H1 (cell line): ENCODE measurements at regions not wholly inside any gene's neighbourhood (a gene's known extent, or its start where the extent isn't known, plus 50 kb on each side); places are given as distances from the start of the nearest gene placed in this dataset.

ENCODE experiments used
- CTCF ChIA-PET: fragments of 300-600 bp; sonication (Branson Sonifier 250); formaldehyde crosslinking; loops from one replicate; lab custom pipeline; 2021; ENCODE audit not compliant: partially characterized antibody; lab: Charles Lee
- POLR2A ChIA-PET: fragments of 300-600 bp; sonication (Branson Sonifier 250); formaldehyde crosslinking; loops from one replicate; lab custom pipeline; 2021; ENCODE audit warnings: inconsistent platforms; ENCODE audit not compliant: partially characterized antibody; lab: Charles Lee
- DNase-seq, 2 experiments: peaks; one replicate each; pipeline versions ENCODE4 v3.0.0 to v3.0.0-alpha.2; 2010 to 2022; ENCODE audit warnings: low spot score in 2 of 2, low read depth in 1 of 2, mixed read lengths in 1 of 2
- FAIRE-seq: peaks from 2 replicates; lab custom pipeline; 2011; peaks lifted over from hg19 to GRCh38; lab: Jason Lieb, UNC
- H2AFZ ChIP-seq: 2 replicates; pipeline ENCODE4 v1.8.1; 2012; ENCODE audit warnings: low read length, inconsistent platforms
- H2AK5ac ChIP-seq: 2 replicates; pipeline ENCODE4 v1.6.1; 2013; ENCODE audit warnings: low read depth, low read length
- H2BK120ac ChIP-seq: replicated peaks from 2 replicates; pipeline ENCODE3; 2013; ENCODE audit warnings: low read depth, low read length, inconsistent platforms
- H2BK12ac ChIP-seq: 2 replicates; pipeline ENCODE4 v1.6.1; 2013; ENCODE audit warnings: low read depth, low read length
- H2BK15ac ChIP-seq: 2 replicates; pipeline ENCODE4 v1.6.1; 2013; ENCODE audit warnings: low read length
- H2BK20ac ChIP-seq: 2 replicates; pipeline ENCODE4 v1.6.1; 2013; ENCODE audit warnings: low read length
- H2BK5ac ChIP-seq: 2 replicates; pipeline ENCODE4 v1.6.1; 2013; ENCODE audit warnings: low read depth, low read length
- H3K14ac ChIP-seq: 2 replicates; pipeline ENCODE4 v1.6.1; 2013; ENCODE audit warnings: inconsistent platforms; ENCODE audit not compliant: insufficient read length
- H3K18ac ChIP-seq: 2 replicates; pipeline ENCODE4 v1.6.1; 2013; ENCODE audit warnings: low read length; ENCODE audit errors: extremely low read depth
- H3K23ac ChIP-seq: 2 replicates; pipeline ENCODE4 v1.6.1; 2013; ENCODE audit warnings: inconsistent platforms; ENCODE audit not compliant: insufficient read length
- H3K23me2 ChIP-seq: 2 replicates; pipeline ENCODE4 v1.6.1; 2013; ENCODE audit warnings: low read depth, low read length
- H3K27ac ChIP-seq: 2 replicates; pipeline ENCODE4 v1.6.1; 2011; ENCODE audit warnings: low read depth, low read length, inconsistent platforms
- H3K27me3 ChIP-seq, 4 experiments: replicated peaks in 1 of 4; 1 replicate in 1 of 4; 2 replicates in 3 of 4; pipeline versions ENCODE4 v1.6.1 to v1.8.1; 2011 to 2013; ENCODE audit warnings: low read length in 3 of 4, mild to moderate bottlenecking in 3 of 4, inconsistent platforms in 2 of 4, mixed read lengths in 2 of 4, moderate library complexity in 1 of 4; ENCODE audit not compliant: control insufficient read depth in 3 of 4, insufficient read depth in 3 of 4; ENCODE audit errors: extremely low read depth in 1 of 4
- H3K36me3 ChIP-seq, 4 experiments: 2 replicates each; pipeline versions ENCODE4 v1.6.1 to v1.8.1; 2011 to 2013; ENCODE audit warnings: mild to moderate bottlenecking in 4 of 4, low read length in 3 of 4, moderate library complexity in 2 of 4, control low read depth in 1 of 4, inconsistent platforms in 1 of 4; ENCODE audit not compliant: insufficient read depth in 4 of 4, control insufficient read depth in 2 of 4
- H3K4ac ChIP-seq: replicated peaks from 2 replicates; pipeline ENCODE3; 2013; ENCODE audit warnings: low read length, low read depth, mixed read lengths, inconsistent platforms; ENCODE audit not compliant: insufficient read length
- H3K4me1 ChIP-seq, 4 experiments: replicated peaks in 1 of 4; 1 replicate in 1 of 4; 2 replicates in 3 of 4; pipeline versions ENCODE4 v1.6.1 to v1.8.1; 2011 to 2013; ENCODE audit warnings: low read length in 3 of 4, inconsistent platforms in 2 of 4, mixed read lengths in 1 of 4; ENCODE audit not compliant: insufficient read depth in 4 of 4, control insufficient read depth in 3 of 4
- H3K4me2 ChIP-seq, 2 experiments: 2 replicates each; pipeline versions ENCODE4 v1.6.1 to v1.8.1; 2011 to 2013; ENCODE audit warnings: low read depth in 2 of 2, low read length in 2 of 2, control low read depth in 1 of 2, inconsistent platforms in 1 of 2, mild to moderate bottlenecking in 1 of 2; ENCODE audit not compliant: insufficient read depth in 1 of 2
- H3K4me3 ChIP-seq, 4 experiments: fragments of 200-600, 300-600 bp in 1 of 4; sonication (generic), shearing (Covaris generic), sonication (Bioruptor Twin) in 1 of 4; 2 replicates each; pipeline versions ENCODE4 v1.5.1 to v1.8.1; 2011 to 2016; ENCODE audit warnings: low read length in 4 of 4, low read depth in 3 of 4, control low read depth in 2 of 4, inconsistent platforms in 2 of 4, mild to moderate bottlenecking in 2 of 4, mixed read lengths in 1 of 4, moderate library complexity in 1 of 4; ENCODE audit not compliant: insufficient read depth in 2 of 4; ENCODE audit errors: extremely low read depth in 1 of 4
- H3K56ac ChIP-seq: replicated peaks from 2 replicates; pipeline ENCODE3; 2013; ENCODE audit warnings: low read depth, mild to moderate bottlenecking, mixed read lengths, low read length, inconsistent platforms; ENCODE audit not compliant: insufficient read length
- H3K79me1 ChIP-seq: 2 replicates; pipeline ENCODE4 v1.6.1; 2013; ENCODE audit warnings: low read depth, low read length, control low read depth
- H3K79me2 ChIP-seq, 2 experiments: 2 replicates each; pipeline versions ENCODE4 v1.6.1 to v1.8.1; 2012 to 2013; ENCODE audit warnings: low read length in 2 of 2, mild to moderate bottlenecking in 2 of 2, inconsistent platforms in 1 of 2; ENCODE audit not compliant: insufficient read depth in 2 of 2, control insufficient read depth in 1 of 2
- H3K9ac ChIP-seq, 4 experiments: replicated peaks in 1 of 4; 1 replicate in 1 of 4; 2 replicates in 3 of 4; pipeline versions ENCODE4 v1.6.1 to v1.8.1; 2011 to 2013; ENCODE audit warnings: low read depth in 3 of 4, low read length in 3 of 4, control low read depth in 2 of 4, mild to moderate bottlenecking in 2 of 4, moderate library complexity in 2 of 4, inconsistent platforms in 1 of 4; ENCODE audit errors: extremely low read depth in 1 of 4
- H3K9me3 ChIP-seq, 2 experiments: 2 replicates each; pipeline versions ENCODE4 v1.6.1 to v1.8.1; 2012 to 2013; ENCODE audit warnings: mild to moderate bottlenecking in 2 of 2, moderate library complexity in 2 of 2, control low read depth in 1 of 2, inconsistent platforms in 1 of 2, low read depth in 1 of 2, low read length in 1 of 2, mixed read lengths in 1 of 2; ENCODE audit not compliant: insufficient read depth in 2 of 2
- H4K20me1 ChIP-seq, 2 experiments: replicated peaks in 1 of 2; 2 replicates each; pipeline versions ENCODE3 to v1.8.1; 2011 to 2013; ENCODE audit warnings: inconsistent platforms in 2 of 2, low read length in 2 of 2, mild to moderate bottlenecking in 1 of 2; ENCODE audit not compliant: insufficient read depth in 2 of 2, control insufficient read depth in 1 of 2
- H4K5ac ChIP-seq: 2 replicates; pipeline ENCODE4 v1.6.1; 2013; ENCODE audit warnings: low read length, low read depth, mixed read lengths, inconsistent platforms; ENCODE audit not compliant: insufficient read length
- H4K8ac ChIP-seq: 2 replicates; pipeline ENCODE4 v1.8.0; 2013; ENCODE audit warnings: mild to moderate bottlenecking, moderate library complexity, low read length, inconsistent platforms; ENCODE audit not compliant: insufficient read depth; ENCODE audit errors: extremely low read depth
- H4K91ac ChIP-seq: replicated peaks from 2 replicates; pipeline ENCODE3; 2013; ENCODE audit warnings: low read length, mixed read lengths, inconsistent platforms; ENCODE audit not compliant: insufficient read length
- CHD1 ChIP-seq: IDR thresholded peaks from 2 replicates; pipeline ENCODE4 v1.6.1; 2012; ENCODE audit warnings: low read depth, low read length, improper control_type of control experiment
- EZH2 ChIP-seq: fragments of 200-600 bp; sonication (generic); IDR thresholded peaks from 2 replicates; pipeline ENCODE4 v1.7.1; 2012; ENCODE audit warnings: low read depth, mild to moderate bottlenecking, moderate library complexity, low read length, inconsistent platforms; ENCODE audit not compliant: severe bottlenecking
- GTF2F1 ChIP-seq: IDR thresholded peaks from 2 replicates; pipeline ENCODE4 v1.6.1; 2012; ENCODE audit warnings: low read depth, low read length, improper control_type of control experiment, borderline replicate concordance
- HDAC2 ChIP-seq, 2 experiments: fragments of 300-600 bp in 1 of 2; sonication (generic) in 1 of 2; IDR thresholded peaks; 2 replicates each; pipeline ENCODE4 v1.6.1; 2011 to 2012; ENCODE audit warnings: low read depth in 2 of 2, low read length in 2 of 2, mild to moderate bottlenecking in 2 of 2, moderate library complexity in 2 of 2, borderline replicate concordance in 1 of 2, inconsistent platforms in 1 of 2
- MAFK ChIP-seq: IDR thresholded peaks from 2 replicates; pipeline ENCODE4 v1.6.1; 2012; ENCODE audit warnings: low read depth, mild to moderate bottlenecking, improper control_type of control experiment, low read length
- NANOG ChIP-seq: IDR thresholded peaks from 2 replicates; pipeline ENCODE4 v1.6.1; 2011; ENCODE audit warnings: low read length, low read depth, mild to moderate bottlenecking, inconsistent platforms; ENCODE audit not compliant: insufficient read depth, poor library complexity, severe bottlenecking
- PHF8 ChIP-seq: fragments of 200-600 bp; sonication (generic); conservative IDR thresholded peaks from 2 replicates; pipeline ENCODE4 v1.7.1; 2012; ENCODE audit warnings: low read depth, mild to moderate bottlenecking, inconsistent platforms, low read length, moderate library complexity
- POLR2AphosphoS5 ChIP-seq: IDR thresholded peaks from 2 replicates; pipeline ENCODE4 v1.6.1; 2011; ENCODE audit warnings: low read depth, low read length
- SAP30 ChIP-seq: fragments of 300-600 bp; sonication (generic); IDR thresholded peaks from 2 replicates; pipeline ENCODE4 v1.7.1; 2012; ENCODE audit warnings: low read length, moderate library complexity, mild to moderate bottlenecking, inconsistent platforms; ENCODE audit not compliant: insufficient read depth, insufficient replicate concordance
- SIN3A ChIP-seq, 2 experiments: IDR thresholded peaks in 1 of 2; conservative IDR thresholded peaks in 1 of 2; 2 replicates each; pipeline ENCODE4 v1.6.1; 2011 to 2012; ENCODE audit warnings: low read length in 2 of 2, improper control_type of control experiment in 1 of 2, low read depth in 1 of 2, mild to moderate bottlenecking in 1 of 2
- TAF1 ChIP-seq: IDR thresholded peaks from 2 replicates; pipeline ENCODE4 v1.6.1; 2011; ENCODE audit warnings: mild to moderate bottlenecking, low read depth, low read length
- WGBS, 2 experiments: shearing (Covaris generic) in 1 of 2; methylation state at CpG; one replicate each; pipeline versions ENCODE4 v1.1.6 to v1.1.7; 2013 to 2015; ENCODE audit warnings: low lambda C conversion rate in 2 of 2, mixed read lengths in 2 of 2, inconsistent platforms in 1 of 2, low coverage in 1 of 2, missing lambda C conversion rate in 1 of 2; ENCODE audit not compliant: insufficient replicate concordance in 2 of 2, insufficient coverage in 1 of 2, insufficient read length in 1 of 2; ENCODE audit errors: extremely low coverage in 1 of 2, missing lambda C conversion rate in 1 of 2; 5-methylcytosine and 5-hydroxymethylcytosine counted together

DNA sequence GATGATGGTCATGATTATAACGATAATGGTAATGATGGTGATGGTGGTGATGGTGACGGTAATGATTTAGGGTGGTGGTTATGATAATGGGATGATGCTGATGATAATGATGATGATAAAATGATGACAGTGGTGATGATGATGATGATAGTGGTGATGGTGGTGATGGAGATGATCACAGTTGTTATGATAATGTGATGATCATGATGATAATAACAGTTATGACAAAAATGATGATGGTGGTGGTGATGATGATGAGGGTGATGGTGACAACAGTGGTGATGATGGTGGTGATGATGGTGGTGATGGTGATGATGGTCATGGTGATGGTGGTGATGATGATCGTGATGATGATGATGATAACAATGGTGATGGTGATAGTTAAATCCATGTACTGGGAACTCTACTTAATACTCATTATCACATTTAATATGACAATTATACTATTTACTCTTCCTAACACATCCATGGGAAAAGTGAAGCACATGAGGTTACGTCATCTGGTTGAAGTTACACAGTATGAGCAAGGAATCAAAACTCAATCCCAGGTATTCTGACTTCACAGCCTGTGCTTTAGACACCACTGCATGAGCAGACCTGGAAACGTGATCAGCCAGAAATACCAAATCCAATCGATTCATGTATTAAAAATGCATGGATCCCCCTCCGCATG is 322.2 kb downstream of the BRD1 start:
- no peak overlapping the region for H3K27ac ChIP-seq
- H3K18ac ChIP-seq = no peak overlapping the region
- FAIRE-seq (no peak), DNase-seq (no peak)
- no peak overlapping the region for H2BK15ac ChIP-seq
- H2BK120ac ChIP-seq = no peak overlapping the region
- H3K4me2 ChIP-seq = no peak overlapping the region
- no peak overlapping the region for H4K5ac ChIP-seq
- peaks cover 0 to 7% of the 10 kb centered on the region in 2 experiments for H4K20me1 ChIP-seq
- H3K4me1 ChIP-seq = no peaks in the 10 kb centered on the region
- no peak overlapping the region for H3K23ac ChIP-seq
- H2AFZ ChIP-seq = no peak overlapping the region
- no peak overlapping the region for H3K14ac ChIP-seq
- no peaks in the 10 kb centered on the region for H3K27me3 ChIP-seq
- H4K8ac ChIP-seq = no peak overlapping the region
- H2BK5ac ChIP-seq = no peak overlapping the region
- ChIA-PET CTCF (interaction anchor here (1.5 kb wide), 1 partner anchor 12 kb away, joined by 4 read pairs; no protein-coding TSS in a partner anchor), POLR2A (interaction anchor here (1.3 kb wide), 1 partner anchor 8 kb away, joined by 5 read pairs; no protein-coding TSS in a partner anchor)
- H3K9me3 ChIP-seq = peaks cover 0 to 3% of the 10 kb centered on the region in 2 experiments; a peak in 1 of 4 replicates
- H2AK5ac ChIP-seq = no peak overlapping the region
- H2BK12ac ChIP-seq = no peak overlapping the region
- no peaks in the 10 kb centered on the region for H3K36me3 ChIP-seq
- no peak overlapping the region for H3K4me3 ChIP-seq
- H3K56ac ChIP-seq = peak overlapping the region; percentile 89
- no peak overlapping the region for H4K91ac ChIP-seq
- 80 to 100% methylated on average over 1 to 7 of the region's 7 CpGs for WGBS, 2 experiments
- H3K4ac ChIP-seq = no peak overlapping the region
- no peaks in the 10 kb centered on the region for H3K79me2 ChIP-seq
- H2BK20ac ChIP-seq = no peak overlapping the region
- H3K23me2 ChIP-seq = peaks cover 12% of the 10 kb centered on the region; the same call in 1 of the 2 replicates
- no peaks in the 10 kb centered on the region for H3K79me1 ChIP-seq
- no peak overlapping the region for H3K9ac ChIP-seq
- TF ChIP-seq EZH2 = no peak
- TF ChIP-seq SAP30 = no peak
- TF ChIP-seq HDAC2 (IDR thresholded peaks at IDR 0.05; ENCODE audit: borderline replicate concordance in 1 of 2, low read depth in 2 of 2, low read length in 2 of 2) = no peak
- TF ChIP-seq SIN3A (conservative IDR thresholded peaks at IDR 0.05 in 1 of 2, IDR thresholded peaks at IDR 0.05 in 1 of 2; ENCODE audit: low read depth in 1 of 2, low read length in 2 of 2) = no peak
- TF ChIP-seq GTF2F1 = no peak
- TF ChIP-seq NANOG = no peak
- TF ChIP-seq TAF1 = no peak
- TF ChIP-seq POLR2AphosphoS5 = no peak
- no peak for TF ChIP-seq MAFK
- TF ChIP-seq CHD1 = no peak
- TF ChIP-seq PHF8 = no peak
